ENCODE measurements at regions not wholly inside any gene's neighbourhood (a gene's known extent, or its start where the extent isn't known, plus 50 kb on each side); places are given as distances from the start of the nearest gene placed in this dataset.
A peak's percentile ranks its signal among the peaks of the same experiment; 100 is the strongest.

- no peak for TF ChIP-seq ZNF275 (CRISPR knock-in tag; IDR thresholded peaks at IDR 0.05; ENCODE audit: borderline replicate concordance)
- peak; percentile 8; the same call in 1 of the 2 replicates for TF ChIP-seq ZBTB7B (CRISPR knock-in tag; IDR thresholded peaks at IDR 0.05)
- TF ChIP-seq NFKB2 (CRISPR knock-in tag; IDR thresholded peaks at IDR 0.05; ENCODE audit: borderline replicate concordance): no peak; the same call in 1 of the 2 replicates
- no peak for TF ChIP-seq FOSL2 (CRISPR knock-in tag; IDR thresholded peaks at IDR 0.05)
- TF ChIP-seq MYPOP (CRISPR knock-in tag; IDR thresholded peaks at IDR 0.05): no peak; the same call in 1 of the 2 replicates
- TF ChIP-seq ZNF296 (CRISPR knock-in tag; conservative IDR thresholded peaks at IDR 0.05): no peak
- TF ChIP-seq RFX3 (CRISPR knock-in tag; IDR thresholded peaks at IDR 0.05): no peak
- TF ChIP-seq SRY (CRISPR knock-in tag; IDR thresholded peaks at IDR 0.05): peak; percentile 82
- TF ChIP-seq FOXP1 (IDR thresholded peaks at IDR 0.05): no peak
- no peak for TF ChIP-seq FOXP1 (CRISPR knock-in tag; IDR thresholded peaks at IDR 0.05)
- TF ChIP-seq NR1H2 (CRISPR knock-in tag; IDR thresholded peaks at IDR 0.05; ENCODE audit: borderline replicate concordance, low read depth): no peak
- no peak for TF ChIP-seq HNRNPH1 (optimal IDR thresholded peaks at IDR 0.05; ENCODE audit: low read depth, low read length)
- TF ChIP-seq MXD1 (CRISPR knock-in tag; IDR thresholded peaks at IDR 0.05): peak; percentile 89; the same call in 1 of the 2 replicates
- TF ChIP-seq ZNF329 (CRISPR knock-in tag; IDR thresholded peaks at IDR 0.05; ENCODE audit: low read depth): 0 out of 2 replicates have a peak, but pooled peaks have one; percentile 9
- no peak for TF ChIP-seq FOXO4 (CRISPR knock-in tag; conservative IDR thresholded peaks at IDR 0.05)
- 0 out of 2 replicates have a peak, but pooled peaks have one; percentile 22 for TF ChIP-seq ZNF709 (CRISPR knock-in tag; IDR thresholded peaks at IDR 0.05)
- TF ChIP-seq ZNF383 (CRISPR knock-in tag; IDR thresholded peaks at IDR 0.05; ENCODE audit: borderline replicate concordance): no peak
- TF ChIP-seq ZNF619 (CRISPR knock-in tag; IDR thresholded peaks at IDR 0.05): peak; percentile 15; the same call in 1 of the 2 replicates
- TF ChIP-seq ZNF703 (CRISPR knock-in tag; IDR thresholded peaks at IDR 0.05; ENCODE audit: borderline replicate concordance): no peak
- 0 out of 2 replicates have a peak, but pooled peaks have one; percentile 24 for TF ChIP-seq ZBTB38 (CRISPR knock-in tag; IDR thresholded peaks at IDR 0.05)
- 0 out of 2 replicates have a peak, but pooled peaks have one; percentile 1 for TF ChIP-seq ZNF567 (CRISPR knock-in tag; IDR thresholded peaks at IDR 0.05; ENCODE audit: borderline replicate concordance)
- TF ChIP-seq ZNF607 (CRISPR knock-in tag; IDR thresholded peaks at IDR 0.05; ENCODE audit: borderline replicate concordance): 0 out of 2 replicates have a peak, but pooled peaks have one; percentile 63
- TF ChIP-seq KDM3A (CRISPR knock-in tag; IDR thresholded peaks at IDR 0.05; ENCODE audit: low read depth): 0 out of 2 replicates have a peak, but pooled peaks have one; percentile 30
- TF ChIP-seq ZNF350 (CRISPR knock-in tag; IDR thresholded peaks at IDR 0.05; ENCODE audit: borderline replicate concordance, low read depth): peak; percentile 56
- peak; percentile 49; the same call in 1 of the 2 replicates for TF ChIP-seq RBFOX2 (IDR thresholded peaks at IDR 0.05; ENCODE audit: low read depth, low read length)
Measured at GRCh38 chr6:27838945-27839625, 73.1 kb downstream of the OR2B2 start (continued).

Data from HepG2 (cell line).